ENCODE measurements at regions not wholly inside any gene's neighbourhood (a gene's known extent, or its start where the extent isn't known, plus 50 kb on each side); places are given as distances from the start of the nearest gene placed in this dataset.

GRCh38 chr2:67256892-67257291, 140.2 kb upstream of the ETAA1 start:
- 69% methylated on average over 3 of the region's 3 CpGs for WGBS
- Histone ChIP-seq H3K27ac (replicated peaks in 1 of 4) (no peak overlapping the region), H3K4me1 (peaks cover 0 to 29% (median 27%) of the 10 kb centered on the region in 4 donors), H3K36me3 (no peaks in the 10 kb centered on the region), H3K9me3 (no peaks in the 10 kb centered on the region), H3K4me3 (no peak overlapping the region), H3K27me3 (no peaks in the 10 kb centered on the region)
- TF ChIP-seq CTCF (IDR thresholded peaks at IDR 0.05) (no peak), EP300 (IDR thresholded peaks at IDR 0.05) (no peak), POLR2AphosphoS5 (IDR thresholded peaks at IDR 0.05) (no peak), POLR2A (IDR thresholded peaks at IDR 0.05; ENCODE audit: low read depth) (no peak)
- DNase-seq (ENCODE audit: extremely low spot score), result no peak
- intact Hi-C loops (cut with DNase I), result no loop called here

GRCh38 chr2:67258122-67258521, 139.0 kb upstream of the ETAA1 start:
- intact Hi-C loops (cut with DNase I), result no loop called here
- DNase-seq (ENCODE audit: extremely low spot score), result no peak

GRCh38 chr2:67258831-67259230, 138.3 kb upstream of the ETAA1 start:
- WGBS, result 60% methylated on average over 1 of the region's 1 CpG
- Histone ChIP-seq H3K27me3 (no peaks in the 10 kb centered on the region), H3K27ac (replicated peaks in 1 of 4) (peak overlapping the region; percentile 80 to 90 (median 87)), H3K4me3 (no peak overlapping the region), H3K9me3 (no peaks in the 10 kb centered on the region), H3K4me1 (peaks cover 0 to 29% (median 27%) of the 10 kb centered on the region in 4 donors), H3K36me3 (no peaks in the 10 kb centered on the region)
- TF ChIP-seq EP300 (IDR thresholded peaks at IDR 0.05) (no peak), POLR2AphosphoS5 (IDR thresholded peaks at IDR 0.05) (no peak), CTCF (IDR thresholded peaks at IDR 0.05) (no peak), POLR2A (IDR thresholded peaks at IDR 0.05; ENCODE audit: low read depth) (no peak)
- DNase-seq (ENCODE audit: extremely low spot score), result no peak
- intact Hi-C loops (cut with DNase I), result no loop called here

More at GRCh38 chr2:67258122-67258521, 139.0 kb upstream of the ETAA1 start:
- H3K36me3 ChIP-seq, result no peaks in the 10 kb centered on the region
- no peaks in the 10 kb centered on the region for H3K27me3 ChIP-seq
- TF ChIP-seq EP300 (IDR thresholded peaks at IDR 0.05), result no peak
- no peak for TF ChIP-seq CTCF (IDR thresholded peaks at IDR 0.05)
- TF ChIP-seq POLR2AphosphoS5 (IDR thresholded peaks at IDR 0.05), result no peak
- no peak for TF ChIP-seq POLR2A (IDR thresholded peaks at IDR 0.05; ENCODE audit: low read depth)
- no peaks in the 10 kb centered on the region for H3K9me3 ChIP-seq
- H3K4me3 ChIP-seq, result no peak overlapping the region
- 89% methylated on average over 4 of the region's 4 CpGs for WGBS
- H3K27ac ChIP-seq (replicated peaks in 1 of 4), result peak overlapping the region in 3 of 4 donors; percentile 84 to 90 (median 90)
- peaks cover 0 to 29% (median 27%) of the 10 kb centered on the region in 4 donors for H3K4me1 ChIP-seq

- H3K4me3 ChIP-seq, result peak overlapping the region in 3 of 4 donors; percentile 0 to 25 (median 21)
- intact Hi-C loops (cut with DNase I), result loop anchor here (10.0 kb wide), 1 partner anchor 385 kb away; no protein-coding TSS in a partner anchor
These were observed 137.4 kb upstream of the ETAA1 start for GRCh38 chr2:67259556-67260342.

More at GRCh38 chr2:67259556-67260342, 137.4 kb upstream of the ETAA1 start:
- Histone ChIP-seq H3K27me3 (no peaks in the 10 kb centered on the region), H3K4me1 (peaks cover 0 to 29% (median 27%) of the 10 kb centered on the region in 4 donors), H3K36me3 (no peaks in the 10 kb centered on the region), H3K27ac (replicated peaks in 1 of 4) (peak overlapping the region; percentile 80 to 90 (median 87)), H3K9me3 (no peaks in the 10 kb centered on the region)
- TF ChIP-seq CTCF (IDR thresholded peaks at IDR 0.05) (no peak), POLR2A (IDR thresholded peaks at IDR 0.05; ENCODE audit: low read depth) (no peak), EP300 (IDR thresholded peaks at IDR 0.05) (peak; percentile 1), POLR2AphosphoS5 (IDR thresholded peaks at IDR 0.05) (peak; percentile 52 to 62)
- WGBS, result 19% methylated on average over 5 of the region's 5 CpGs
- DNase-seq (ENCODE audit: extremely low spot score), result no peak

Data from esophagus muscularis mucosa (tissue), 4 donors.